Heart left ventricle (tissue), 13 donors: ENCODE measurements at regions not wholly inside any gene's neighbourhood (a gene's known extent, or its start where the extent isn't known, plus 50 kb on each side); places are given as distances from the start of the nearest gene placed in this dataset.
"Not testable (repeated sequence)": the region's sequence is repeated elsewhere in the genome, so short reads cannot be mapped to it uniquely, and the experiment has no call there.

Experiments used
- POLR2A ChIP-seq, 2 donors: fragments of 450-650 bp; IDR thresholded peaks; one replicate each; pipeline ENCODE4 v1.6.1; 2017; ENCODE audit warnings: antibody characterized with exemption in 2 of 2, mild to moderate bottlenecking in 2 of 2, moderate library complexity in 2 of 2
- TF ChIP-seq, protein P1 (sequence below), 12 donors: fragments of 200-600 bp; sonication (generic) in 4 of 12; IDR thresholded peaks; one replicate each; pipeline versions ENCODE4 v1.5.0 to v1.8.0; 2018 to 2022; ENCODE audit warnings: antibody characterized with exemption in 12 of 12, mild to moderate bottlenecking in 5 of 12
- donor health status: ischemic (EF 13 %, LVEDD 7.1; RV severe dilation, severe dysfunction).
- donor health status: DM: no; HTN: yes; CAD: no.
- donor health status: DM: no; HTN: no; CAD: no.
- donor health status: ischemic (EF 25% LVEDD 6.9; RV normal size, moderate dysfunction).
- donor health status: ischemic (EF 25% LVEDD 5.7; RV mildly dilated, moderate dysfunction).
- donor health status: ischemic (EF 35%, LVEDD 5.7; RV mildly dilated, moderate dysfunction).
- donor health status: nonischemic (EF 11% LVEDD 7.7; RV severe dilation, severe dysfunction).
- donor health status: DM: yes; HTN: yes; CAD: no.
- donor health status: PGD.
- donor health status: ischemic (EF 29% LVEDD 5.4; RV normal size, mild dysfunction).
- donor health status: nonischemic (EF 23%, LVEDD 6.1; RV moderate dilation, normal function).

DNA sequence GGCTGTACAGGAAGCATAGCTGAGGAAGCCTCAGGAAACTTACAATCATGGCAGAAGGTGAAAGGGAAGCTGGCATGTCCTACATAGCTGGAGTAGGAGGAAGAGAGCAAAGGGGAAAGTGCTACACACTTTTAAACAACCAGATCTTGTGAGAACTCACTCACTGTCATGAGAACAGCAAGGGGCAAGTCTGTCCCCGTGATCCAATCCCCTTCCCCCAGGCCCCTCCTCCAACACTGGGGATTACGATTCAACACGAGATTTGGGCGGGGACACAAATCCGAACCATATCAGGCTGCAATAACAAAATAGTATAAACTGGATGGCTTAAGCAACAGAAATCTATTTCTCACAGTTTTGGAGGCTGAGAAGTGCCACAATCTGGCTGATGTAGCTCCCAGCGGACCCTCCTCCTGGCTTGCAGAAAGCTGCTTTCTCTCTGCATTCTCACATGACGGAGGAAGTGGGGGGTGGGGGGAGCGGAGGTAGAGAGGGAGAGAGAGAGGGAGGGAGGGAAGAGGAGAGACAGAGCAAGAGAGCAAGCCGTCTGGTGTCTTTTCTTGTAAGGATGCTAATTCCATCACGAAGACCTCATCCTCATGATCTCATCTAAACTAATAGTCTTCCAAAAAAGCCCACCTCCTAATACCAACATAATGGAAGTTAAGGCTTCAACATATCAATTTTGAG lies 72.9 kb downstream of the NPIPA7 start:
- TF ChIP-seq, protein P1, sequence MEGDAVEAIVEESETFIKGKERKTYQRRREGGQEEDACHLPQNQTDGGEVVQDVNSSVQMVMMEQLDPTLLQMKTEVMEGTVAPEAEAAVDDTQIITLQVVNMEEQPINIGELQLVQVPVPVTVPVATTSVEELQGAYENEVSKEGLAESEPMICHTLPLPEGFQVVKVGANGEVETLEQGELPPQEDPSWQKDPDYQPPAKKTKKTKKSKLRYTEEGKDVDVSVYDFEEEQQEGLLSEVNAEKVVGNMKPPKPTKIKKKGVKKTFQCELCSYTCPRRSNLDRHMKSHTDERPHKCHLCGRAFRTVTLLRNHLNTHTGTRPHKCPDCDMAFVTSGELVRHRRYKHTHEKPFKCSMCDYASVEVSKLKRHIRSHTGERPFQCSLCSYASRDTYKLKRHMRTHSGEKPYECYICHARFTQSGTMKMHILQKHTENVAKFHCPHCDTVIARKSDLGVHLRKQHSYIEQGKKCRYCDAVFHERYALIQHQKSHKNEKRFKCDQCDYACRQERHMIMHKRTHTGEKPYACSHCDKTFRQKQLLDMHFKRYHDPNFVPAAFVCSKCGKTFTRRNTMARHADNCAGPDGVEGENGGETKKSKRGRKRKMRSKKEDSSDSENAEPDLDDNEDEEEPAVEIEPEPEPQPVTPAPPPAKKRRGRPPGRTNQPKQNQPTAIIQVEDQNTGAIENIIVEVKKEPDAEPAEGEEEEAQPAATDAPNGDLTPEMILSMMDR (IDR thresholded peaks at IDR 0.05): not testable (repeated sequence)
- not testable (repeated sequence) for TF ChIP-seq POLR2A (IDR thresholded peaks at IDR 0.05)
